NCI-H82 treated with DMSO at 0.1 percent for 48 hours (cell line): ENCODE measurements at regions not wholly inside any gene's neighbourhood (a gene's known extent, or its start where the extent isn't known, plus 50 kb on each side); places are given as distances from the start of the nearest gene placed in this dataset.

Experiments
- DNase-seq: peaks from one replicate; lab custom pipeline; 2025; ENCODE audit not compliant: unreplicated experiment; lab: John Stamatoyannopoulos, UW

DNA sequence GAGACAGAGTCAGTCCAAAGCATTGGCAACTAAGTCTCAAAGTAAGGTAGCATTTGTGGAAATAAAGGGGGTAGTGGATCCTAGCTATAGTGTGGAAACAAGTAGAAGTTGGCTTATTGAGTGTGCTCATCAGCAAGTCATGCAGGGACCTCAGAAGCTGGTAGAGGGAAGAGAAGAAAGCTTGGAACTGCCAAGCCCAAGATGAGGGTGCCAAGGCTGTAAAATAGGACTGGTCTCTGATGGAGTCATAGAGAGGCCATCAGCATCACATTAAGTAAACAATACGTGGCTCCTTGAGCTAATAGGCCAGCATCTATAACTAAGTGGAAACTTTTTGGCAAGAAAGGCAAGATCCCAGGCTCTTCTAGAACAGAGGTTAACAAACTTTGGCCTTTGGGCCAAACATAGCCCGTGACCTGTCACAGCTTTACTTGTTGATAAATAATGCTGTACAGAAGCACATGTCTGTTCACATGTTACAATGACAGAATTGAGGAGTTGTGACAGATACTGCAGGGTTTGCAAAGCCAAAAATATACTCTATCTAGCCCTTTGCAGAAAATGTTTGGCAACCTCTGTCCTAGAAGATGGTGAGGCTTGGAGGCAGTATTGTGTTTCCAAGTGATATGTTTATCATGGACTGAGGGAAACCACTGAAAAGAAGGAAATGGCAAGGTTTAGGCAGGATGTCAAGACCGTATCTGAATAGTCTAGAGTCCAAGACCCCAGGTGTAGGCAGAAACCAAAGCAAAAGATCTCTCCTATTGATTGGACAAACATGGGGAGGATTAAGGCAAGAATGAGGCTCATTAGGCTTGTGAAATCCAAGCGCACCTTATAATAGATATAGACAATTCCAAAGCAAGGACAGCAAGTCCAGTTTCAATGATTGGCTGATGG lies 62.5 kb upstream of the CD44 start:
- no peak for DNase-seq

DNA sequence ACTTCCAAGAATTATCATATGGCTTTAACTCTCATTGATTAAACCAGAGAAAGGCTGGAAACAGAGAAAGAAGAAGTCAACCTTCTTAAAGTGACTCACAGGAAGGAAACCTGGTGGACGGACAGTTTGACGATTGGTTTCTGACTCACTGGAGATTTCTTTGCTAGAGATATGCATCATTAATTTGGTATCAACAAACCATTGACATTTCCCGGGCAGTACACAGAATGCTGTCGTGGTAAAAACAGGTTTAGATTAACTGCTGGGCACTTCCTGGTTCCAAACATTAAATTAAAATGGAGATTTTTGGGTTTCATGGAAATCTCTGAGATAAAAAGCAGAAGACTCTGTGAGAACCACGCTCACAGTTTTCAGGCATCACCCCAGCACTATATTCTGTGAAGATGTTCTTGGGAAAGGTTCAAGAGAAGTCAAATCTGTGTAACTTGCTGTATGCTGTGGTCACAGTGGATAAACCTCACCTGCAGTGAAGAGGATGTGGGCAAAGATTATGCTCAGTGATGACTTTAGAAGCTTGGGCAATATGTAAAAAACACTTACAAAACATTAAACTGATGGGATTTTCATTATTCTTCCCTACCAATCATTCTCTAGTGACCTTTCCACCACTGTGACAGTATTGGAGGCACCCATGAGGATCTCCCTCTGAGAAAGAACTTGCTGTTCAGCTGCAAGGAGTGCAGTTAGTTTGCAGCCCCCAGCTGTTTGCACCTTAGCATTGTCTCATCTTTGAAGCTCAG lies 61.1 kb upstream of the CD44 start:
- DNase-seq = no peak

DNA sequence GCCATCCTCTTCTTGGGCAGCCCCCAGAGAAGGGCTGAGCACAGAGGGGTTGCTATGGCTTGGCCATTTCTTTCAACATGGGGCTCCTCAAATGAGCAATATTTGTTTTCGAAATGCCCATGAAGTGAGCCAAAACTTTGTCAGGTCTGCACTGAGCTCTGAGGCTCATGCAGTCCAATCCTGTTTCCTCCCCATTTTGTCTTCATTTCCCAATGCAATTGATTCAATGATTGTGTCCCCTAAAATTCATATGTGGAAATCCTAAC lies 60.6 kb upstream of the CD44 start:
- no peak for DNase-seq

DNA sequence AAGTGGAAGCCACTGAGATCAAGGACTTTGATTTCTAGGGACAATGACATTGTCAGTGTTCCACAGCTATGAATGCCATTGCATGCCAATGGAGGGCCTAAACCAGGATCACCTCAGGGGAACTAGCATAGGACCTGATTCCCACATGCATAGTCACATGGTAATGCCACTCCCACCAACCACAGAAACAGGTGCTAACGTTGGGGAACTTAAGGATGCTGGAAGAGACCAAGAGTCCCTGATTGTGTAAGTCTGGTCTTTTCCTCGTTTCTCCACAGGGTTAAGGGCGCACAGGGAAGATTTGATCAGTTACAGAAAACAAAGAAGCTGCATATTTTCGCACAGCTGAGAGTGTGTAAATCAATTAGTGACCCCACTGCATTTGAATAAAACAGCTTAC lies 59.4 kb upstream of the CD44 start:
- DNase-seq = no peak

DNA sequence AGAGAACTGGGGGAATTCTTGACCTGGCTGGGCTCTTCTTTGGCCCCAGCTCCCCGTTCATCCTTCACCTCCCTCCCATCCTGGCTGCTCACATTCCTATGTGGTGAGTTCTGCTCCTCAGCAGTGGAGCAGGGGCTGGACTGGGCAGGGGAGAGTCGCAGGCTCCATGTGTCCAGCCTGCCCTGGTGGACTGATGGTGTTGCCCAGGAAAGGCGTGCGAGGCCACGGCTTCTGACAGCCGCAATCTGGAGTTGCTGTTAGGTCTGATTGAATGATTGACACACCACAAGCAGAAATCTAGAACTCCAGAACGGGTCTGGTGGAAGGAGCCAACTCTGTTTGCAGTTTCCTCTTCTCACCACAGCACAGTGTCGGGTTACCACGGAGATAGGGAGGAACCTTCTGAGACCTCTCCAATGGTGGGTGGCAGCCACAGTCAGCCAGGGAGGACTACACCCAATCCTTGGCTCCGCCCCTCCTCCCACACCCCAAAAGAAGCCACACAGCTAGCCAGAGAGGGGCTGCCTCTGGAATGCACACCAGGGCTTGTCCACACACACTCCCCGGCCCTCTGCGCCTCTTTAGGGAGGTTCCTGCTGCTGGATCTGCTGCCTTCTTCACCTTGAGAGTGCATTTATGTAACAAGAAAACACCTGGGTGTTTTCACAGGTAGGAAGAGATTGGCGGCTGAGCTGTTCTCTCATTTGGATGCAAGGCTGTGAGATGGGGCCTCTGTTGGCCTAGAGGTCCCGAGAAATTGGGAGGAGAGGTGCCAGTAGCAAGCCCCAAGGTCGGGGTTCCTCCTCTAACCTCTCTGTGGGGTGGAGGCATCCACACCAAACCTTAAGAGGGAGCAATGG lies 56.4 kb upstream of the CD44 start:
- DNase-seq = no peak

DNA sequence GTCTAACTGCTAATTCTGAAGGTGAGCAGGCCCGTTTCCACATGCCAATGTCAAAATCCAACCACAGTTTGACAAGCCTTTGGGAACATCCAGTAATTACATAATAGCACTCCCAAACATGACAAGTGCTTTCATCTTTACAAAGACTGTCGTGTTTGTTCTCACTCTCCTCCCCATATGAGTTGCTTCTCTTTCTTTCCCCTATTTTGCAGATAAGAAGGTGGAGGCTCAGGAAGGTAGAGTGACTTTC lies 55.9 kb upstream of the CD44 start:
- no peak for DNase-seq

DNA sequence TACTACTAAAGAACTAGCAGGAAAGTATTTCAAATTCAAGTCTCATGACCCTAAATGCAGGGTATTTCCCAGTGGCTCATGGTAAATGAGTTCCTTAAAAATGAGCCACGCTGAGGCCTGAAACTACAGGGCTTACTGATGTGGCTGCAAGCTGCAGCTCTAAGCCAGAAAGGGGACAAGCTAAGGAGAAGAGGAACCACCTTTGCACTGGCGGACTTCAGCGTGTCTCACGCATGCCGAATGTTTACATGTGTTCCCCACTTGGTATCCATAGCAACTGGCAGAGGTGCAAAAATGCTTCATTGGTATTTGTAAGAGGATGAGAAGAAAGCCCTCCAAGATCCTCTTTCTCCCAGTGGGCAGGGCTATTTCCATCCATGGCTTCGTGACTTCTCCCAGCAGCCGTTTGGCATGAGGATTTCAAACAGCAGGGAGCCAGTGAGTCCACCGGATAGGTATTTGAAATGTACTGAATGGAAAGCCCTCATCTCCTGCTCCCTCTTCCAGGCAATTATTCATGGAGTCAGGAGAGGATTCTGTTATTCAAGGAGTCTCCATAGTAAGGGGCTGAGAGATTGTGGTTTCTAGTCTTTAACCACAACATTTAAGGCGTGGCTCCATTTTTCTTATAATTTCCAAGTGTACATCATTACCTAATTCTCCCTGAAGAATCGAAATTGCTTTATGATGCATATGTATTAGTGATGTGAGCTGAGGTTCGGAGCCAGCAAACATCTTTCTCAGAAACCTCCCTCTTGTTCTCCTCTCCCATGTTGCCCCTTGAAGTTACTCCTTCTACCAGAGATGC lies 55.3 kb upstream of the CD44 start:
- no peak for DNase-seq

DNA sequence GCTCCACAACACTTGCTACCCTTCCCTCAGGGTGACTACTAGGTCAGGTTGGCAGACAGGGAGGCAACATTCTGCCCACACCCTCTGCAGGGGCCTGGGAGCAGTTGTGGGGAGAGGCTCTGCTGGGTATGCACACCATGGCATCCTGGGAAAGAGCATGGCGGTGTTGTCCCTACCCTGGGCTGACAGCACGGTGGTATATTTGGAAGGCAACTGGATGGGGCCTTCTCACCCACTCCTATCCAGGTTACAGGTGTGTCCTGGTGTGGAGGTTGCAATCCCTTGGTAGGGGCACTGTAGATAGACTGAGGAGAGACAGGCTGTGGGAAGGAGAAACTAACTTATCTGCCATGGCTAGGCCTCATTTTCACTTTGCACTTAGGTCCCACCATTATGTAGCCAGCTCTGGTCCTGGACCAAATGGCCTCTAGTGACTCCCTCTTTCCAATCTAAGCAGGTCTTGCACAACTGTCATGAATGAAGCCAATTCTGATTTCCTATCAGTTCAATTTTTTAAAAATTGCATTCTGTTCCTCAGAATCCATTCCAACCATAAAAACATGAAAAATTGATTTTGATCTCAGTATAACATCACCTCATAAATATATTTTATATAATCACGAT lies 54.0 kb upstream of the CD44 start:
- no peak for DNase-seq

DNA sequence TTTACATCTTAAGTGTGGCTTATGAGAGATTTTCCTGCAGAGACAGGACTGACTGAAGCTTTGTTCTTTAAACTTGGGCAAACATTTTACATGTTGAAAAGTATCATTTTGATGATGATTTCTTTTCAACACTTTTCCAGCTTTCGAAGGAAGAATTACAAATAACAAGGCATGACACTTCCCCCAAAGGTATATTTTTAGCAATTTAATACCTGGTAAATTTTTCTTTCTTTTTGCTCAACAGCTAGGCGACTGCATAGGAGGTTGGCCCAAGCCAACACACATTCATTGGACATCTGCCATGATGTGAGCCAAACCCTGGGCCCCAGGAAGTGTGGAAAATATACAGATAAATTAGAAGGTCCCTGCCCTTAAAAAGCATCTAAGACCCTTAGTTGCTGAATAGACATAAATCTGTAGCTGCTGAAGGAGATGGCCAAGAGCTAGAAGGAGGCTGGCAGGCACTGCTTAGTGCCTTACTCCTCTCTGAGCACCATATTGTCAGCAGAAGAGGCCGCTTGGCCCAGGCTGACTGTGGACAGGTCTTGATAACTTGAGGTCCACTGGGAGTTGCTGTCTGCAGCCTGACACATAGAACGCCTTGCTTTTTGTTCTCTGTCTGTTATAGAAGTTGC lies 53.3 kb upstream of the CD44 start:
- DNase-seq = no peak

DNA sequence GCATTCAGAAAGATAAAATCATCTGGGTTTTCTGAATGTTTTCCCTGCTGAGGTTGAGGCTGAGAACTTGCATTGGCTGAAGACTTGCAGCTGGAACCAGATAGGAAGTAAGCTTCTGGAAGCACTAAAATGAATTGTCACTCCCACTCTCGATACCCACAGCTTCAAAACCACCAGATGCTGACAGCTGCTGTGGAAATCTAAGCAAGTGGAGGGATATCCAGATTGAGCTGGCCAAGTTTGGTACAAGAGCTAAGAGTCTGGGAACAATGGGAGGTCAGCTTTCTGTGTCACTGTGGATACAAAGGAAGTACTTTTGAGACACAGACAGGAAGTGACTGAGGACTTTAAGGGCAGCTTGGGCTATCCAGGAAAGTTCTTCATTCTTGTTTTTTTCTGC lies 51.3 kb upstream of the CD44 start:
- DNase-seq = no peak

DNA sequence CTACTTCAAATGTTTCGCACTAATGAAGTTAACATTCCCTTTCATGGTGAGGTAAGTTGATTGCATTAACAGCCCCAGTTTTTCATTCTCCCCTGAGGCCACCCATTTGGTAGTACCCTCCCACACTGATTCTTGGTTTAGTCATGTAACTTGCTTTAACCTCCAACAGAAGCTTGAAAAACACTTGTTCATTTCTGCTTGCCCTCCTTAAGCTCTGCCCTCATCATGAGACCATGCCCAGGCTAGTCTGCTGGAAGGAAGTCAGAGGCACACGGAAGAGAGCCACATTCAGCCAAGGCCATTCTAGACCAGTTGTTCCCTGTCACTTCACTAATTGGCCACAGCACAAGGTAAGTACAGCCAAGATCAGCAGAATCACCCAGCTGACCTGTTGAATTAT lies 50.7 kb upstream of the CD44 start:
- DNase-seq = no peak

DNA sequence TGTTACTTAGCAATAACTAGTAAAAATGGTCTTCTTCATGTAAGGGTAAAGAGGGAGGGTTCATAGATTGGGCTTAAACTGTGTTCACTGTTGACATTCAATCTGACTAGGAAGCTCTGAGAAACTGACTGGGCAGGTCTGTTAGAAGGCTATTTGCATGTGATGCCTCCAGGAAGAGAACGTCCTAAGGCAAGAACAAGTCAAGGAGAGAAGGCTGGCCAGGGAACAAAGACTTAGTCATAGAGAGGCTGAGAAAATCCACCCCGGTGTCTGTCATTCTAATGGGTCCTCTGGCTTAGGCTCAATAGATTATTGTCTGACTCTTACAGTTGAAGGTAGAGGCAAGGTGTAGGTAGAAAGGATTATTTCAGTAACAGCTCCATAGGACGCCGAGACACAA lies 50.3 kb upstream of the CD44 start:
- DNase-seq = no peak
